VCaP (cell line): ENCODE measurements at regions not wholly inside any gene's neighbourhood (a gene's known extent, or its start where the extent isn't known, plus 50 kb on each side); places are given as distances from the start of the nearest gene placed in this dataset.

Experiments used
- H3K27ac ChIP-seq: fragments of 450-650 bp; 2 replicates; pipeline ENCODE4 v1.5.1; 2017
- CTCF ChIP-seq: fragments of 450-650 bp; conservative IDR thresholded peaks from 2 replicates; pipeline ENCODE4 v1.5.1; 2017; ENCODE audit warnings: mild to moderate bottlenecking, moderate library complexity

- TF ChIP-seq CTCF = no peak
These were observed 762.1 kb downstream of the LTN1 start for GRCh38 chr21:28230559-28230958.

GRCh38 chr21:28229814-28230213, 762.9 kb downstream of the LTN1 start:
- no peak for TF ChIP-seq CTCF
- no peak overlapping the region for H3K27ac ChIP-seq

More at GRCh38 chr21:28230559-28230958, 762.1 kb downstream of the LTN1 start:
- no peak overlapping the region for H3K27ac ChIP-seq

- no peak for TF ChIP-seq CTCF
- no peak overlapping the region for H3K27ac ChIP-seq
These were observed 764.1 kb downstream of the LTN1 start for GRCh38 chr21:28228636-28228995.

- H3K27ac ChIP-seq = no peak overlapping the region
- no peak for TF ChIP-seq CTCF
These were observed 764.6 kb downstream of the LTN1 start for GRCh38 chr21:28227881-28228635.

GRCh38 chr21:28226563-28226962, 766.1 kb downstream of the LTN1 start:
- H3K27ac ChIP-seq = peak overlapping the region; percentile 23
- TF ChIP-seq CTCF = no peak

- no peak overlapping the region for H3K27ac ChIP-seq
- no peak for TF ChIP-seq CTCF
These were observed 768.4 kb downstream of the LTN1 start for GRCh38 chr21:28224191-28224726.

GRCh38 chr21:28221984-28222383, 770.7 kb downstream of the LTN1 start:
- no peak overlapping the region for H3K27ac ChIP-seq
- no peak for TF ChIP-seq CTCF
